ENCODE measurements at regions not wholly inside any gene's neighbourhood (a gene's known extent, or its start where the extent isn't known, plus 50 kb on each side); places are given as distances from the start of the nearest gene placed in this dataset.

- Histone ChIP-seq H3K4me3 (replicated peaks; ENCODE audit: low read depth, low read length) (no peak overlapping the region), H3K27me3 (replicated peaks; ENCODE audit: control insufficient read depth, insufficient read depth, low read length) (no peaks in the 10 kb centered on the region; the same call in 1 of the 2 replicates), H3K36me3 (ENCODE audit: control insufficient read depth, insufficient read depth, low read length) (no peaks in the 10 kb centered on the region)
- DNase-seq (ENCODE audit: extremely low read depth, insufficient read length) = no peak
- no peak for TF ChIP-seq CTCF (IDR thresholded peaks at IDR 0.05; ENCODE audit: insufficient read depth, low read length, poor library complexity, severe bottlenecking)
Measured at GRCh38 chr11:116413301-116414242, 359.2 kb downstream of the BUD13 start.

DNA sequence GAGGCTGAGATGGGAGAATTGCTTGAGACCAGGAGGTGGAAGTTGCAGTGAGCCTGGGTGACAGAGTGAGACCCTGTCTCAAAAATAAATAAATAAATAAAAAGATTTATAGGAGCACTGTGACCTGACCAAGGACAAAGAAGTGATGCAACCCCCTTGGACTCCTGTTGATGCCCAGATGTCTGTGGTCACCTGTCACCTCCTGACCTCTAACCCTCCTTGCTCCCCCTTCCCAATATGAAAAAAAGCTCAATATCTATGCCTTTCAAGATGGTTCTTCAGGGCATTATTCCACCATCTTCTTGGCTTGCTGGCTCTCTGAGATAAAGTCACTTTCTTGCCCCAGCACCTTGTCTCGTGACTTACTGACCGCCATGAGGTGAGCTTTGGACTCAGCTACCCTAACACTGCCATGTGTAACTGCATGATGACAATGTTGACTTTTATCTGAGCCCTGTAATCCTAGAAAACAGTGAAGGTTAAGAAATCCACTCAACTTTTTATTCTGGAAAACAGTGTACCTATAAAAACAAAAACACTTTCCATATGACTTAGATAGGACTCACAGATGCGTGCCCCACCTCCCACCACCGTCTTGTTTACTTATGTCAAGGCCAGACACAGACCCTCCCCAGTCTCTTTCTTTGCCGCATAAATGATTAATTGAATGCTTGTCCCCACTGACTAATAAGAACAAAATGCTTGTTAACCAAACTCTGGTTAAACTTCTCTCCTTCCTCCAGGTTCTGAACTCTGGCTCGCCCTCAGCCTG lies 360.5 kb downstream of the BUD13 start:
- no peak for TF ChIP-seq CTCF (IDR thresholded peaks at IDR 0.05; ENCODE audit: insufficient read depth, low read length, poor library complexity, severe bottlenecking)
- Histone ChIP-seq H3K27me3 (replicated peaks; ENCODE audit: control insufficient read depth, insufficient read depth, low read length) (no peaks in the 10 kb centered on the region; the same call in none of the 2 replicates), H3K36me3 (ENCODE audit: control insufficient read depth, insufficient read depth, low read length) (no peaks in the 10 kb centered on the region), H3K4me3 (replicated peaks; ENCODE audit: low read depth, low read length) (no peak overlapping the region)
- DNase-seq (ENCODE audit: extremely low read depth, insufficient read length) = no peak

DNA sequence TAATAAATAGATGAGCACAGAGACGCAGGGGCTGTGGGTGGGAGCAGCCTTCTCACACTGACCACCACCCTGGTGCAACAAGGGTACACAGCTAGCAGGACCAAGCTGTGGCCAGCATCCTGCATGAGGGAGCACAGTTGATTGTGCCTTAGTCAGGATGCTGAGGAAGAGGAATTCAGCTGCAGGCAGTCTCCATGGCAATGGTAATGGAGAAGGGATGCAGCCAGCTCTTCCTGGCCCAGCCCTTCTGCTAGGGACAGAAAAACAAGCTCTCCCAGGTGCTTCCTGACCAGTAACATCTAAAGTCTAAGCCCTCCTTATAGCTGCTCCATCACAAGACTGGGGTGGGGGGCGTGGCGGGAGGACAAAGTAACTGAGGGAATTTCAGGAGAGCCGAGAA lies 363.5 kb downstream of the BUD13 start:
- H3K4me3 ChIP-seq (replicated peaks; ENCODE audit: low read depth, low read length) = no peak overlapping the region
- TF ChIP-seq CTCF (IDR thresholded peaks at IDR 0.05; ENCODE audit: insufficient read depth, low read length, poor library complexity, severe bottlenecking) = no peak
- no peaks in the 10 kb centered on the region for H3K36me3 ChIP-seq (ENCODE audit: control insufficient read depth, insufficient read depth, low read length)
- H3K27me3 ChIP-seq (replicated peaks; ENCODE audit: control insufficient read depth, insufficient read depth, low read length) = no peaks in the 10 kb centered on the region; the same call in none of the 2 replicates
- no peak for DNase-seq (ENCODE audit: extremely low read depth, insufficient read length)

GRCh38 chr11:116406042-116406441 lies 366.7 kb downstream of the BUD13 start:
- TF ChIP-seq CTCF (IDR thresholded peaks at IDR 0.05; ENCODE audit: insufficient read depth, low read length, poor library complexity, severe bottlenecking) = no peak
- no peak overlapping the region for H3K4me3 ChIP-seq (replicated peaks; ENCODE audit: low read depth, low read length)
- DNase-seq (ENCODE audit: extremely low read depth, insufficient read length) = no peak
- no peaks in the 10 kb centered on the region; the same call in none of the 2 replicates for H3K27me3 ChIP-seq (replicated peaks; ENCODE audit: control insufficient read depth, insufficient read depth, low read length)
- H3K36me3 ChIP-seq (ENCODE audit: control insufficient read depth, insufficient read depth, low read length) = no peaks in the 10 kb centered on the region

DNA sequence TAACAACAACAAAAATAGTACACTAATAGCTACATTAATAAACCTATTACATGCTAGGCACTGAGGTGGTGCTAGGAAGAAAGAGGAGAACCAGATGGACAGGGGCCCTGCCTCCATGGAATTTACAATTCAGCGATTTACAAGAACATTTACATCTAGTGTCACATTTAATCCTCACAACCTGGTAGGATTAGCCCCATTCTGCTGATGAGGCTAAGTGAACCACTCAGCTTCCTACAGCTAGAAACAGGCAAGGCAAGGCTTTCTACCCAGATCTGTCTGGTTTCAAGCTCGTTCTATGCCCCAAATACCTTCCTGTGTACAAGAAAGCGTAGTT lies 368.4 kb downstream of the BUD13 start:
- Histone ChIP-seq H3K4me3 (replicated peaks; ENCODE audit: low read depth, low read length) (no peak overlapping the region), H3K36me3 (ENCODE audit: control insufficient read depth, insufficient read depth, low read length) (no peaks in the 10 kb centered on the region), H3K27me3 (replicated peaks; ENCODE audit: control insufficient read depth, insufficient read depth, low read length) (no peaks in the 10 kb centered on the region; the same call in 1 of the 2 replicates)
- no peak for DNase-seq (ENCODE audit: extremely low read depth, insufficient read length)
- TF ChIP-seq CTCF (IDR thresholded peaks at IDR 0.05; ENCODE audit: insufficient read depth, low read length, poor library complexity, severe bottlenecking) = no peak
